HepG2 (cell line): ENCODE measurements at regions not wholly inside any gene's neighbourhood (a gene's known extent, or its start where the extent isn't known, plus 50 kb on each side); places are given as distances from the start of the nearest gene placed in this dataset.

Experiments used
- ATAC-seq: fragments of 200-7000 bp; cut with Tn5 transposase; 3 replicates; pipeline ENCODE4 v1.9.1; 2020; ENCODE audit warnings: mild to moderate bottlenecking, moderate library complexity
- BruUV-seq: library from RNA; stranded (reverse); fragments of 400-500 nt; replicated peaks from 2 replicates; lab custom pipeline; 2021; lab: Mats Ljungman, UMichigan
- CTCF ChIA-PET: fragments of 300-600 bp; formaldehyde crosslinking; extraction: SDS; loops from one replicate; lab custom pipeline; 2021; ENCODE audit warnings: low total read pairs, inconsistent platforms, low intra/inter-chr PET ratio; lab: Yijun Ruan, JAX
- POLR2A ChIA-PET: fragments of 350-600 bp; sonication (Branson Sonifier 250); formaldehyde crosslinking; loops from one replicate; lab custom pipeline; 2020; ENCODE audit warnings: antibody characterized with exemption, inconsistent platforms; lab: Yijun Ruan, JAX
- DNase-seq: peaks from one replicate; pipeline ENCODE4 v3.0.0-alpha.2; 2015; ENCODE audit warnings: low spot score
- FAIRE-seq: peaks from 3 replicates; lab custom pipeline; 2011; peaks lifted over from hg19 to GRCh38; lab: Jason Lieb, UNC
- H2AFZ ChIP-seq: one replicate; pipeline ENCODE4 v1.6.1; 2011; ENCODE audit warnings: low read length, inconsistent platforms
- H3K27ac ChIP-seq: fragments of 300-600 bp; 3 replicates; pipeline ENCODE4 v1.8.0; 2011; ENCODE audit warnings: mixed run types, mild to moderate bottlenecking, mixed read lengths, low read length, inconsistent platforms; ENCODE audit not compliant: insufficient read depth; ENCODE audit errors: extremely low read length
- H3K27me3 ChIP-seq, 2 experiments: fragments of 200-600 bp in 1 of 2; 2 replicates in 1 of 2; 3 replicates in 1 of 2; pipeline versions ENCODE4 v1.6.0 to v1.8.0; 2011; ENCODE audit warnings: low read length in 2 of 2, mild to moderate bottlenecking in 2 of 2, moderate library complexity in 2 of 2, inconsistent platforms in 1 of 2; ENCODE audit not compliant: insufficient read depth in 2 of 2, control insufficient read depth in 1 of 2
- H3K36me3 ChIP-seq, 2 experiments: fragments of 200-600 bp in 1 of 2; replicated peaks in 1 of 2; 2 replicates in 1 of 2; 3 replicates in 1 of 2; pipeline versions ENCODE4 v1.5.1 to v1.8.0; 2011; ENCODE audit warnings: low read length in 2 of 2, inconsistent platforms in 1 of 2; ENCODE audit not compliant: insufficient read depth in 2 of 2, control insufficient read depth in 1 of 2
- H3K4me1 ChIP-seq: 2 replicates; pipeline ENCODE4 v1.5.1; 2012; ENCODE audit warnings: low read length, inconsistent platforms; ENCODE audit not compliant: insufficient read depth
- H3K4me2 ChIP-seq: 2 replicates; pipeline ENCODE4 v1.6.0; 2011; ENCODE audit warnings: low read depth, low read length, inconsistent platforms
- H3K4me3 ChIP-seq, 3 experiments: fragments of 200-600 bp in 1 of 3; sonication (generic), shearing (Covaris generic) in 1 of 3; replicated peaks in 1 of 3; 2 replicates each; pipeline ENCODE4 v1.5.1; 2011 to 2016; ENCODE audit warnings: low read length in 3 of 3, inconsistent platforms in 2 of 3, low read depth in 2 of 3, mild to moderate bottlenecking in 2 of 3, control low read depth in 1 of 3, mixed read lengths in 1 of 3; ENCODE audit not compliant: insufficient read depth in 1 of 3
- H3K79me2 ChIP-seq: one replicate; pipeline ENCODE4 v1.6.1; 2011; ENCODE audit warnings: low read length, inconsistent platforms; ENCODE audit not compliant: insufficient read depth
- H3K9ac ChIP-seq: 2 replicates; pipeline ENCODE4 v1.6.0; 2011; ENCODE audit warnings: mild to moderate bottlenecking, low read depth, low read length, inconsistent platforms; ENCODE audit not compliant: insufficient read depth
- H3K9me3 ChIP-seq: 2 replicates; pipeline ENCODE4 v1.5.1; 2012; ENCODE audit warnings: mild to moderate bottlenecking, low read length
- H4K20me1 ChIP-seq: 2 replicates; pipeline ENCODE4 v1.6.0; 2011; ENCODE audit warnings: inconsistent platforms, mild to moderate bottlenecking, low read length, moderate library complexity; ENCODE audit not compliant: insufficient read depth
- BRD4 ChIP-seq: sonication (generic); formaldehyde crosslinking; IDR thresholded peaks from 2 replicates; pipeline ENCODE4 v1.4.0; 2020; ENCODE audit warnings: missing genetic modification reagents
- CBX2 ChIP-seq, 2 experiments: fragments of 200-600 bp in 1 of 2; sonication (generic); formaldehyde crosslinking in 1 of 2; IDR thresholded peaks; 2 replicates each; pipeline versions ENCODE4 v1.7.0 to v1.8.1; 2018 to 2022; ENCODE audit warnings: low read depth in 2 of 2, low read length in 1 of 2, mild to moderate bottlenecking in 1 of 2, missing genetic modification reagents in 1 of 2
- CTCF ChIP-seq: sonication (generic); formaldehyde crosslinking; IDR thresholded peaks from 2 replicates; pipeline ENCODE4 v1.5.0; 2020; ENCODE audit warnings: mild to moderate bottlenecking, missing genetic modification reagents, moderate library complexity
- HNRNPH1 ChIP-seq: fragments of 200-400 bp; formaldehyde crosslinking; optimal IDR thresholded peaks from 2 replicates; pipeline ENCODE3; 2017; ENCODE audit warnings: mild to moderate bottlenecking, low read depth, low read length
- KDM3A ChIP-seq: IDR thresholded peaks from 2 replicates; pipeline ENCODE4 v1.6.1; 2018; ENCODE audit warnings: low read depth, missing compliant biosample characterization
- RELA ChIP-seq: sonication (generic); formaldehyde crosslinking; IDR thresholded peaks from 2 replicates; pipeline ENCODE4 v1.4.0; 2020; ENCODE audit warnings: missing genetic modification reagents
- SMC3 ChIP-seq: IDR thresholded peaks from 2 replicates; pipeline ENCODE4 v1.6.1; 2011; ENCODE audit warnings: low read length, improper control_type of control experiment
- STAG1 ChIP-seq: sonication (generic); formaldehyde crosslinking; IDR thresholded peaks from 2 replicates; pipeline ENCODE4 v1.4.0; 2020; ENCODE audit warnings: missing genetic modification reagents
- ZFY ChIP-seq: sonication (generic); formaldehyde crosslinking; IDR thresholded peaks from 2 replicates; pipeline ENCODE4 v1.4.0; 2020; ENCODE audit warnings: missing genetic modification reagents
- ZNF282 ChIP-seq: fragments of 450-650 bp; IDR thresholded peaks from 2 replicates; pipeline ENCODE4 v1.6.1; 2018; ENCODE audit not compliant: partially characterized antibody
- WGBS: methylation state at CpG from one replicate; pipeline ENCODE4 v1.1.6; 2017; ENCODE audit warnings: low lambda C conversion rate; 5-methylcytosine and 5-hydroxymethylcytosine counted together
- in situ Hi-C: cut with HindIII; loops from 2 replicates; pipeline ENCODE4 v1.10.0; 2017; ENCODE audit warnings: low pct_unique_long_range_greater_than_20kb; ENCODE audit not compliant: extremely low pct_ligation_motif_present
- intact Hi-C: fragments of 100-400 bp; cut with micrococcal nuclease; formaldehyde crosslinking; loops from one replicate; pipeline ENCODE4 v1.10.0; 2022; ENCODE audit not compliant: unreplicated experiment

GRCh38 chr14:56490379-56490778 is 89.2 kb upstream of the TMEM260 start (continued):
- TF ChIP-seq CBX2 (IDR thresholded peaks at IDR 0.05; ENCODE audit: low read depth, low read length) (no peak), CBX2 (CRISPR knock-in tag; IDR thresholded peaks at IDR 0.05; ENCODE audit: low read depth) (no peak), ZFY (CRISPR knock-in tag) (no peak), RELA (CRISPR knock-in tag) (no peak), HNRNPH1 (no peak)

- no peak overlapping the region for H3K4me2 ChIP-seq
- H3K4me1 ChIP-seq = no peaks in the 10 kb centered on the region
- WGBS = 6% methylated on average over 6 of the region's 10 CpGs
- no peak overlapping the region for H3K27ac ChIP-seq
- H2AFZ ChIP-seq = no peak overlapping the region
- no peak overlapping the region for H3K9ac ChIP-seq
- ATAC-seq = peak; percentile 83
- H3K79me2 ChIP-seq = no peaks in the 10 kb centered on the region
- TF ChIP-seq KDM3A (CRISPR knock-in tag) (no peak), STAG1 (peak; percentile 72), ZNF282 (no peak), BRD4 (CRISPR knock-in tag) (no peak), SMC3 (peak; percentile 66), CTCF (CRISPR knock-in tag) (peak; percentile 80)
- intact Hi-C loops (loop anchor here (1.0 to 5.0 kb wide), 2 partner anchors 381 to 826 kb away; no protein-coding TSS in a partner anchor), in situ Hi-C loops (loop anchor here (5.0 kb wide), 2 partner anchors 696 to 826 kb away; no protein-coding TSS in a partner anchor)
- no peaks in the 10 kb centered on the region; a peak in 1 of 5 replicates for H3K27me3 ChIP-seq
- H3K36me3 ChIP-seq = no peaks in the 10 kb centered on the region
- ChIA-PET POLR2A (no interaction called here), CTCF (interaction anchor here (2.1 to 2.3 kb wide), 2 partner anchors 575 to 826 kb away, joined by 8 to 14 read pairs; no protein-coding TSS in a partner anchor)
- H3K9me3 ChIP-seq = no peaks in the 10 kb centered on the region
- FAIRE-seq = peak; percentile 71
- peak; percentile 49 for DNase-seq
- no peaks in the 10 kb centered on the region for H4K20me1 ChIP-seq
- H3K4me3 ChIP-seq = no peak overlapping the region
- no TSS peak for BruUV-seq
Observed at GRCh38 chr14:56491299-56492285, 88.0 kb upstream of the TMEM260 start.
